Esophagus mucosa (tissue), 1 donor: ENCODE measurements at regions not wholly inside any gene's neighbourhood (a gene's known extent, or its start where the extent isn't known, plus 50 kb on each side); places are given as distances from the start of the nearest gene placed in this dataset.

Source experiments
- ATAC-seq: fragments of 200-7000 bp; cut with Tn5 transposase; one replicate; pipeline ENCODE4 v1.9.1; 2020
- donor health status: DM: yes; HTN: yes; CAD: no.

DNA sequence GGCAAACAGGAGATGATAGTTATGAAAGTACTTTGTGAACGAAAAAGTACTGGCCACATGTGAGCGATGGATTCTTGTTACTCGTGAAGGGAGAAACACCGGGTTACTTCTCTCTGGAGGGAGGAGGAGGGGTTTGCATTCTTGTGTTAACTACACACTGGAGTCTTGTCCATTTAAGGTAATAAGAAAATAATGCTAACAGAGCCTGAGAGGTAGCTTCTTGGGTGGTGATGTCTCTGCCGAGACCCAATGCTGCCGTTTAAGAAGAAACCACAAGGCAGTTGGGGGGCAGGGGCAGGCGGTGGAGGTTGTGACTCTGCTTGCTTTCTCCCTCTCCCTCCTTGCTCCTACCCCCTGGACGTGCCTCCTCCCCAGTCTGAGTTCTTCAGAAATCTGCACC lies 100.9 kb upstream of the ROPN1 start:
- no peak for ATAC-seq

DNA sequence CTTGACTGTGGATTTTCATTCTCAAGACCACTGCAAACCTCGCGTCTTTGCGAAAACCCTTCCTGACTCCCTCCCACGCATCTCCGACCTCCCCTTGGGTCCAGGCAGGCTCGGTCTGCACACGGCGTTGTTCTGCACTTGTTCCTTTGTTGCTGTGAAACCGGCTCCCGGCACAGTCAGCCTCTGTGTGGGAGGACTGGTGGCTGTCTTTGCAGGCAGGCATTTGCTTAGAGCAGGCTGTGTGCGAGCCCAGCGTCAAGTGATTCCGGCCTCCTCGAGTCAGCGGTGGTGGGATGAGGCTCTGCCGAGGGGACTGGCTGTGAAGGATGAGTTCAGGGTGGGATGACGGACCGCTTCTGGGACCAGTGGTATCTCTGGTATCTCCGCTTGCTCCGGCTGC lies 102.6 kb upstream of the ROPN1 start:
- ATAC-seq: no peak

DNA sequence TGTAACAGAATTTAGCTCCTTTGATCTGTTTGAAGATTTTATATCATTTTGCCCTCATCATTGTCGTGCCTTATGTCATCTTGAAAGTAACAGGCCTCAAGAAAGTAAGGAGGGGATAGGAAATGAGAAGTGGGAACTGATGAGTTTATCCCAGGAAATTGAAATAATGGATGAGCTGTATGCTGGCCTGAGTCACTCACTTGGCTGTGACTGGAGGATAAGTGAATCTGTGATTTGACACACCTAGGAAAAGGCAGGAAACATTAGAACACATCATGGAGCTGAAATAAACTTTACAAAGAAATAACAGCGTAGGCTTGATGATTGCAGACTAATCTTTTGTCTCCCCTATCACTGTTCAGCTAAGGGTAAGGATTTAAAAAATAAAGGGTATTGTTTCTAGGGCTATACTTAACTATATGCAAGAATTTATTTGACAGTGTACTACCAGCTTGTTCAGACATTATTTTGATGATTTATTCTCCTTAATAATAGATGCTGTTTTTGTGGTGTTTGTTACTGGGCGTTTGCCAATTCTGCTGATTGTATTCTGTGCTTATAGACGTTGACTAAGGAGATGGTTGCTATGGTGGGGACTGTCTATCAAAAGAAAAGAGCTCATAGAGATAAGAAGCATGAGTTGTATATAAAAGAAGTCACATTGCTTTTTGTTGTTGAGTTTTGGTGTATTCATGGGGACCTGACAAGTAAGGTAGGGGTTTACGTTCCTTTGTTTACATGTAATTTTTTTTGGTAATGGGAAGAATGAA lies 105.6 kb upstream of the ROPN1 start:
- no peak for ATAC-seq

DNA sequence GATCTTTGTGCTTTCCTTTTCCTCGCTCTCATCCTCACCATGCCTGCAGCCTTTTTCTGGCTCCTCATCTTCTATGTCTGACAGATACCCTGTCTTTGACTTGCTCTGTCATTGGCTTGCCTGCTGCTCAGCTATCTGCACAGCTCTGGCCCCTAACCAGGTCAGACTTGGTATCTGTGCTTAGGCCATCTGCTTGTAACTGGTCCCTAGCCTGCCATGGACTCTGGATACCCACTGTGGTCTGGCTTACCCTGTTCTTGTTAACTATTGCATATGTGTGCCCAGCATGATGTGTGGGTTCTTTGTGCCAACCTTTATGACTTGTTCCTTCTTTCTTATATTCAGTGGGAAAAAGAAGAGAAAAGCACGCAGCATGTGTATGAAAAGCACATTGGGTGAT lies 109.7 kb upstream of the ROPN1 start:
- ATAC-seq: no peak

DNA sequence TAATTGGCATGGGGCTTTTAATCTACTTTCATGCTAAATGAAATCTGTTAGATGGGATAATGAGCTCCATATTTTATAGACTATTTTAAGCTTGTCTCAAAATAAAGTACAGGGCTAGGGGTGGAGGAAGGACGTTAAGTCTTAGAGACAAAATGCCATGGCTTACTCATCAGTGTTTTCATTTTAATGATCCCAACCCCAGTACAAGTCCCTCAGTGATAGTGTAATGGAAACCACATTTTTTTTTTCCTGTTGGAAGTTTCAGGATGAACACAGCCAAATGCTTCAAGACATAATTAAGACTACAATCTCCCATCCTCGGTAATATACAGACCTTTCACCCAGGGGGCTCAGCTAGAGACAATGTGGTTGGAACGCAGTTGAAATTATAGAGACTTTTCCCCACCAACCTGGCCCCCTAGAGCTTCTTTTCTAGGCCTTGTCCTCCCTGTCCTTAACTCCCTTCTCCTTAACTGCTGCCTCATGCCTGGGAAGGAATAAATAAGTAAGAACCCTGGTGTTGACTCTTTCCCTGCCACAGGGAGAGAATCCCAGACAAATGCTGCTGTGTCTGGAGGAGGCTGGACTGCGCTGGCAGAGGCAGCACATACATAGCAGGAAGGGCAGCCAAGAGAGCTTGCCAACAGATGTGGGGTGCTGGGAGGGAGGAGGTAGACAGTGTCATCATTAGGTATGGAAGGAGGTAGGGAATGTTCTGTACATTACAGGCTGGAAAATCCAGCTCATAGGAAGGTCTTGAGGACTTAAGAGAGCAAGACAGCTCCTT lies 115.4 kb upstream of the ROPN1 start:
- ATAC-seq: no peak

DNA sequence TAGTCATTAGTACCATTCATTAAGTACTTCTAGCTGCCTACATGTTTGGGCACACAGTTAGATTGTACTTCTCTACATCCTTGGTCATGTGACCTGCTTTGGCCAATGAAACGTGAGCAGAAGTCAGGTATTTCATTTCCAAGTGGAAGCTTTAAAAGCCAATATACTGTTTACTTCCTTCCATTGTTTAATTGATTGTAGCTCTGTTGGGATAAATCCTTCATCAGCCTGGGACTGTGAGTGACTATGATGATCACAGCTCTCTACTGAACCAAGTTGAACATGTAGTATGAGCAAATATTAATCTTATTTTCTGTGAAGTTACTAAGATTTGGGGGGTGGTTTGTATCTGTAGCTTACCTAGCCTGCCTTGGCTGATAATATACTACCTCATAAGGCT lies 116.5 kb upstream of the ROPN1 start:
- ATAC-seq: no peak

DNA sequence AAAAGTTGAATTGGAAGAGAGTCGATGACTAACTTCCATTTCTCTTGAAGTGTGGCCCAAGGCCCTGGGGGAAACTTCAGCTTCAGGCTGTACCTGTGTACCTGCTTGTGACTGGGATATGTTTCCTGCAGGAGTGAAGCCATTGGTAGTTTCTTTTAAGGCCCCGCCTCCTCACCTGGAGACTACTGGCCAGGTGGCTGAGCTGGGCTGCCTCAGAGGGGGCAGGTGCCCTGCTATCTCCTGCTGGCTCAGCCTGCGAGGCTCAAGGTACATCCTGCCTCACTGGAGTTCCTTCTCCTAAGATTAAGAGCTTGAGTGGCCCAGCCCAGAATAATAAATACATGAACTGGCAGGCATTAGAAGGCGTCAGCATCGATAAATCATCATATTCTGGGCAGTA lies 121.6 kb upstream of the ROPN1 start:
- ATAC-seq: no peak

DNA sequence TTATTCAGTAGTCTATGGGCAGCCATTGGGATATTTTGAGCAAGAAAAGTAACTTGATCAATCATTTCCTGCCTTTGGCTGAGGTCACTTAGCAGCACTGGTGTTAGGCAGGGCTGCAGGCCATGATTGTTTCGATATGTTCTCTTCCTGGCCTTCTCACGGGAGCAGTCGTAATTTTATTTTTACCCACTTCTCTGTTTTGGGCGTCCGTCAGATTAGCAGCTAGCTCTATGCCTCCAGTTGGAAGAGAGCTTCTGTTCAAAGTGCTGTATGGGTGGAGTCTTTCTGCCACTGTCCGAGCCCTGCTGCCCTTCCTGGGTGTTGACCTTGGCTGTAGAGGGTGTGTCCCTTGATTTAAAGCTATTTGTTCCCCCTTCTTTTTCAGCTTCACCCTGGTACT lies 123.4 kb upstream of the ROPN1 start:
- ATAC-seq: no peak

DNA sequence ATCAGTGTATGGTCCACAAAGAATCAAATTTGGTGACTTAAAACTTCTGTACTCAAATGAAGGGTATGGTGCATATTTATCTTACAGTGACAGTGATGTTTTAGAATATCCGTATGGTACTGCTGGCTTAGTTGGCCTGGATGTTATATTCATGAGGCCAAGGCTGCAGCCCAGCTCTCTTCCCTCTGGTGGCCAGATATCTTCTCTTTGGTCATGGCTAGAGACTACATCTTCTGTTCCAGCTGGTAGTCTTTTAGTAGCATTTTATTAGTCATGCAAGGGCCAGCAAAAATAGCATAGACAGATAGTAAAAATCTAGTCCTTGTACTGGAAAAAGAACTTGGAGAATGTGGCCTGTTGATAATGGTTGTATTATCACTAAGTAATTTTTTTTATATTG lies 124.0 kb upstream of the ROPN1 start:
- no peak for ATAC-seq

DNA sequence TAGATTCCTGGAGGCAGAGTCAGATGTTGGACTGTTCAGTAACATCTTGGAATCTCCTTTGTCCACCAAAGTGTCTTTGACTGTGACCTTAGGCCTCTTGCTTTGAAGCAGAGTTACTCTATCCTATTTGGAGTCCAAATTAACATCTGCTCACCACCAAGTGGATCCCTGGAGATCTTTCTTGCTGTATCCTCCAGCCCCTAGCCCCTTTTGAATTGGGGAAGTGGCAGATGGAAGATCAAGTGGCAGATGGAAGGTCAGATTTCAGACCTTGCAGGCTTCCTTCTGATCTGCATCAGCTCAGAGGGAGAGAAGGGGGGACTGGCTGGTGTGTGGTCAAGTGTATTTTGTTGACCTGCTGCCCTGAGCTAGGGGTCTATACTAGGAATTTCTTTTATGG lies 125.0 kb upstream of the ROPN1 start:
- ATAC-seq: no peak

DNA sequence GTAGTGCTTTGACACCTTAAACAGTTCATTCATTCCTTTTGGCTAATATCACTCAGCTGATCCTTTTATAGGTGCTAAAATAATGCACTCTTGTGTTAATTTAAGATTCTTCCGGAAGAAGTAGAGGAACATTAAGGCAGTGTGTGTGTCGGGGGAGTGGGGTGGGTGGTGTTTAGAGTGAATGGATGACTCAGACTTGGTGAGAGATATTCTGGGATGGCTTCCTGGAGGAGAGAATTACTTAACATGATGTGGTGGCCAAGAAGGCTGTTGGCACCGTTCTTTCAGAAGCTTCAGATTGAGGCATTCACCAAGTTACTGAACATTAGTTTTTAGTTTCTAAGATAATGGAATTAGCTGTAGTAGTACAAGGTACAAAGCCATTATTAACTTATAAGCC lies 125.6 kb upstream of the ROPN1 start:
- ATAC-seq: no peak

DNA sequence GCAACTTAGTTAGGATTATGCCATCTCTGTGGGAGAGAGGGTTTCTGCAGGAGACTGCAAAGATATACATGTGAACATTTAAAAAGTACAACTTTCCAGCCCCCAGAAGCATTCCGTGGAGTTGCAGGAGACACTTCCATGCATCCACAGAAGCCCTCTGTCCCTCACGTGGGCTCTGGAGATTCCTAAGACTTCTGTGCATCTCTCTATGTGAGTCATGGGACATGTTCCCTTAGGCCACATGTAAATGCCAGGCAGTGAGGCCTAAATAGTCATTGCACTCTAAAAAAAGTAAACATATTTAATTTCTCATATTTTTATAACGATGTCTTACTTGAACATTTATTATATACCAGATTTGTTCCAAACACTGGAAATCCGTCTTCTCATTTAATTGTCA lies 126.5 kb upstream of the ROPN1 start:
- ATAC-seq: no peak

DNA sequence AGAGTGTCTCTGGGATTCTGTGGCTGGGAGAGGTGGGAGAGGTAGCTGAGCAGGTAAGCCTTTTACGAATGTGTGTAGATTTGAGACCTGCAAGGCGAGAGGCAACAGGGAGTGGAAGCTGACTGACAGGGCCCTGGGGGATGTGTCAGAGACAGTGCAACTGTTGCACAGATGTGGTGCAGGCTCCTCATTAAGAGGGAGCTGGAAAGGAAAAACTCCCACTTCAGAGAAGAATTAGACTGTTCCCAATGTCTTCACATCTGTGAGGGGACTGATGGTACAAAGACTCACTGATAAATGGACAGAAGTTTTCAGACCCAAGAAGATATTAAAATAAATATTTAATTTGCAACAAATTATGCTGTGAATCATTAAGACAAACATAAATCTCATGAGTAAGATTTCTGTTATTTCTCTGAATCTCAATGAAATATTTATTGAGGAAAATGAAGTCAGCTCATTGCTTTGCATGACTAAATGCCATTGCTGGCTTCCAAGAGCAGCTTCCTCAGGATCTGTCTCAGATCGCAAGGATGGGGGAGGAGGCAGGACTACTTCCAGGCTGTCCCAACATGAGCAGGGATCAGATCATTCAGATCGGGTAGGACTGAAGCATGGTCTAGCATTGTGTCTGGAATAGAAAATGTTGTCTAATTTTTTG lies 127.3 kb upstream of the ROPN1 start:
- no peak for ATAC-seq

DNA sequence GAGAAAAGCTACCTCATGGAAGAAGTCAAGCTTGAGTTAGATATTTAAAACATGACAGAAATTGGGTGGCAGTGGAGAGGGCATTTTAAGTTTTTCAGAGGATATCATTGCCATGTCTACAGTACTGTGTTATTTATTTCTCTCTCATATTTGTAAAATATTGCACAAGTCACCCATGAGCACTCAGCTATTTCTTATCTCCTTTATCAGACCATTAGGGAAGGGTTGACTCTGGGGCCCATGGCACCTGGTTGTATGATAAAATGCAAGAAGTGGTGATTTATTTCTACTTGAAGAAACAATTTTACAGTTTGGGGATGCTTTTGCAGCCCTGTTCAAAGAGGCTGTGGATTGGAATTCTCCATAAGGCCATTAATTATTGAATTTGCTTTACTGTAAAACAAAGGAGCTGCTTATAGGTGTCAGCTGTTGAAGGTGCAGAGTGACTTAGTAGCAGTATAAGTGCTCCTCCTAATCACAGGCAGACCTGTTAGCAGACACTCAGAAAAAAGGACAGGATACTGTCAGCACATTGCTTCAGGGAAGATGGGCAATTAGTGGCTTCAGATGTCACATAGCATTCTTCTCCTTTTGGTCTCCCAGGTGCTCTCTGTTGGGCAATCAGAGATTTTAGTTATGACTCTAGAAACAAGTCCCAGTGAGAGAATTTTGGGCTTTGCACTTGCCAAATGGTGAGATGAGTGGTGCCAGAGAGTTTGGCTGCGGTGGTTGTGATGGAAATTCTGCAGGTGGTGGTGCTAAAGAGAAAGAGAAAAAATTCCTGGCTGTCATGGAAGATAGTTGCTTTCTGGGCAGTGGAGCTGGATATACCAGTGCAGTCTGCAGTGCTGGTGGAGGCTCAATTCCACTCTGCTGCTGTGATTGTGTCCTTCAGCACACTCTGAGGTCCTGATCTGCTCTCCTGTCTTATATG lies 129.7 kb upstream of the ROPN1 start:
- no peak for ATAC-seq

DNA sequence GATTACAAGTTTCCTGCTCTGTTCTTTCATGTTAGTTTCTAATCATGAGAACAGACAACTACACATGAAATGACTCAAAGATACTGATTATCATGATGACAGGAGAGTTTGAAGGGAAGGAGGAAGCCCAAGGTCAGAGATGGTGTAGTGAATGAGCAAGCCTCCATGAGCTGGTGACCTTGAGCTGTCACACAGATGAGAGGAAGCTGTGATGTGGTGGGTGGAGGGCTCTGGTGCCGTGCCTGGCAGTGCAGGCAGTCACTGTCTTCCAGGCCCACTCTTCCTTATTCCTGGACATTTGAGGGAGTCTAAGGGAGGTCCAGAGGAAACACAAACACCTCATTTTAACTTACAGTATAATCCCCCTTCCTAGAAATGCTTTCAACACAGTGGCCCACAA lies 133.4 kb upstream of the ROPN1 start:
- ATAC-seq: no peak

DNA sequence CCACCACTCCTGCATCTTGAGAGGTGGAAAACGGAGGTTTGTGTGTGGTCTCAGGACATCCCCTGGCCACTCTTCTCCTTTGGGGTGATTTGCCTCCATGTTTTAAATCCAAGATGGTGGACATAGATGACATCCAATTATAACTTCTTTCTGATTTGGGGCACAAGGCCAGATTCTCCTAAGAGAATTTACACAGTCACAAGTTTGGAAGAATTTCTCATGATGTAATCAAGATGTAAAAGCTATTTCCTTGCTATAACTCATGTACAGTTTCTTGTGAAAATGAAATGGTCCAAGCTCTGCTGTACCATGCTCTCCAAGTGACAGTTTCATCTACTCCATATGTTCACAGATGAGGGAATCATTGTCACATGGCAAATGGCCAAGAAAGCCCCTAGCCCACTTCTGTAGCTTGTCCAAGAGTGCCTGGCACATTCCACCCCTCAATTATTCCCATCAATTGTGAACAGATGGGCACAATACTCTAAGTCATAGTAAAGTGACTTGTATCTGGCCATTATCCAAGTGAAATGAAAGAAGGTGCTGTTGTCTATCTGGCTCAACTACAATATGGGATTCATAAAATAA lies 134.6 kb upstream of the ROPN1 start:
- ATAC-seq: no peak

DNA sequence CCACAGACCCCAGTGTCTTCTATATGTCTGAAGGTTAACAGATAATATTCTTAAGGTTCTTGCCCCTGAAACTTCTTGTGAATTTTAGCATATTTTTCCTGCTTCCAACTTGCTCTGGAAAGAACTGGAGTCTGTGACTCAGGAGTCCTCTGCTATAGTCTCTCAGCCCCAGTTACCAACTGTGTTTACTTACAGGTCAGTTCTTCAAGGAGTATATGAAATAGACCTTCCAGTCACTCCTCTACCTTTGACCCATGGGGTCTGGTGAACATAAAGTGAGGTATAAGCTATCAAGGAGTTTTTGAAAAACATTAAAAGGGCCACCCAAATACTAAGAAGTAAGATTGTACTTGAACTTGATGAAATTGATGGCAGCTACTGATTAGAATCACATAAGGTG lies 139.2 kb upstream of the ROPN1 start:
- ATAC-seq: no peak

DNA sequence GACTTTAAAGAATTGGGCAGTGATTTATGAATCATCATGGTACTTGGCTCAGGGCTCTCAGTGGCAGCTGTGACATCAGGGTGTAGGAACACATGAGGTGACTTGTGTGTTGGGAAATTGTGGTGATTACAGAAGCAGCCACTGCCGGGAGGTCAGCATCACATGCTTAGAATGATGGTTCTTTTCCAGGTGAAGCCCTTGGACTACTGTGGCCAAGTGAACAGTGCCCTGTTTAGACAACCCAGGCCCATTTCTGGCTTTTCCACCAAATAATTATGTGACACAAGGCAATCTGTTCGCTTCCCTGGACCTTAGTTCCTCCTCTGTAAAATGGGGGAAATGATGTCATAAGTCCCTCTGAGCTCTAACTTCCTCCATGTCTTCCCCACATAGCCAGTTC lies 139.7 kb upstream of the ROPN1 start:
- no peak for ATAC-seq

DNA sequence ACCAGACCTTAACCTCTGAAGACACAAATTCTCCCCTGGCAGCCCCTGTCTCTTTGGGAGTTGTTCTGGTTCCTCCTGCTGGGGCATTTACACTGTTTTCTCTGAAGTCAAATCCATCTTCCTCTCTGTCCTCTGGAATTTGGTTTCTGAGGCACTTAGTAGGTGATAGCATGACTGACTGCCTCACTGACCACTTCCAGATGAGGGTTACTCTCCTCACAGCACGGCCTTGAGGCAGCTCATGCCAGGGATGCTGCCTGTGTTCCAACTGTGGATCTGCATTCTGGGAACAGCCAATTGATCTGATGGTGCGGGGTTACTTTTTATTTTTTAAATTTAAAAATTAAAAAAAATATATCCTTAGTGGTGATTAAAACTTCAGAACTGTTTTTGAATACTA lies 140.9 kb upstream of the ROPN1 start:
- ATAC-seq: no peak

DNA sequence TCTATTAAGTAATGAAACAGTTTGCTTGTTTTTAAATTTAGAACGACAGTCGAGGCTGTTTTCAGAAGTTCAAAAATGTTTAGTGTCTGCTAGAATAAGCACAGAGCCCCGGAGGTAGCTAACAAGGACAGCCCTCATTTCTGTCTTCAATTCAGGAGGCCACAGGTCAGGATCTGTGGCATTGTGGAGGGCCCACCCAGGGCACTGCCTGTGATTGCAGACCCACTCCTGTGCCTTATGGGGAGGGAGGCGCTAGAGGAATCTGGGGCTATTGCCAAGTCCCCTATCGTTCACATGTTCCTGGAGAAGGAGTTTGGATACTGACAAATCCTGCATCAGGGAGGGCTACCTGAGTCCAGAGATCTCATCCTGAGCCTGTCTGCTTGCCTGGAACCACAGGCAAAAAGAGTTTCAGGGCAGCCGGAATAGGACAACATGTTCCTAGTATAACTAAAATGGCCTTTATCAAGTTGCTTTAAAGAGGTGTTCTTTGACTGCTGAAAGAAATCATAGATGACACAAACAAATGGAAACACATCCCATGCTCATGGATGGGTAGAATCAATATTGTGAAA lies 141.5 kb upstream of the ROPN1 start:
- ATAC-seq: no peak

DNA sequence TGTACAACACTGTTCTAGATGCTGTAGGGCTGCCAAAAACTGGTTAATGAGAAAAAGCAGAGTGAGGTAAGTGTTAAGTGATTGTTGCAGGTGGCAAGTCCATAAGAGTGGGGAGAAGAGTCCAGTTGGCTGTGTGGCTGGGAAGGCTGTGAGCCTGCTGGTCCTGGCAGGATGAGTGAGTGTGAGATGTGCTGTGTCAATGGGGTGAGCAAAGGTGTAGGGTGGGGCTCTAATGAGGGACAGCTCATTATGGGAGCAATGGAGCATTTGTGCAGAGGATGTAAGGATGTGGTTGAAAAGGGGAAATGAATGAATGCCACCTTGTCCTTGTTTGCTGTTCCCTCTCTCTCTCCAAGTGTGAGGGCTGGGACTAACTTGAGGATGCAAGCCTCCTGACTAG lies 145.3 kb upstream of the ROPN1 start:
- ATAC-seq: no peak

DNA sequence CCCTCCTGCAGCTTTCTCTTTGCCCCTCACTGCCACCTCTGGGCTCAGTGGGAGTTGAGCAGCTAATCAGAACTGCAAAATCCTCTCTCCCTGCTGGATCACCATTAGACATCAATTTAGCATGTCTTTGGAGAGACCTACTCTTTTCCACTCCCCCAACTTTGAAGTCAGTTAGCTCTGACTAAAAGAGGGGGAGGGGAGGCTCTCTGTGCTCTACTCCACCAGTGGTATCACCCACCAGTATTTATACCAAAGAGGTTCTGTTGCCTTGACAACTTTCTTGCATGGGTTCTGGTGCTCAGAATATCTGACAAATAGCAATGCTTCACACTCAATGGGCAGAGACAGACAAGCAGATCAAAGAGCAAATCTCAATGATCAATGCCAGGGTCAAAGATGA lies 146.2 kb upstream of the ROPN1 start:
- ATAC-seq: no peak
